Mucosa of rectum (tissue), 2 donors: ENCODE measurements at regions not wholly inside any gene's neighbourhood (a gene's known extent, or its start where the extent isn't known, plus 50 kb on each side); places are given as distances from the start of the nearest gene placed in this dataset.

Source experiments
- H3K27ac ChIP-seq, 2 donors: one replicate each; pipeline ENCODE4 v1.7.0; 2013; ENCODE audit warnings: inconsistent platforms in 2 of 2, low read depth in 2 of 2, low read length in 2 of 2
- H3K27me3 ChIP-seq, 2 donors: one replicate each; pipeline ENCODE4 v1.7.0; 2013; ENCODE audit warnings: low read length in 2 of 2; ENCODE audit not compliant: control insufficient read depth in 2 of 2, insufficient read depth in 2 of 2
- H3K36me3 ChIP-seq, 2 donors: one replicate each; pipeline ENCODE4 v1.7.0; 2013; ENCODE audit warnings: low read length in 2 of 2; ENCODE audit not compliant: control insufficient read depth in 2 of 2, insufficient read depth in 2 of 2
- H3K4me1 ChIP-seq, 2 donors: one replicate each; pipeline ENCODE4 v1.7.0; 2013; ENCODE audit warnings: low read length in 2 of 2, mild to moderate bottlenecking in 1 of 2; ENCODE audit not compliant: control insufficient read depth in 2 of 2, insufficient read depth in 2 of 2
- H3K4me3 ChIP-seq, 2 donors: one replicate each; pipeline ENCODE4 v1.7.0; 2013; ENCODE audit warnings: low read length in 2 of 2
- H3K9ac ChIP-seq, 2 donors: one replicate each; pipeline ENCODE4 v1.7.0; 2013; ENCODE audit warnings: low read length in 2 of 2, low read depth in 1 of 2, mild to moderate bottlenecking in 1 of 2
- H3K9me3 ChIP-seq, 2 donors: one replicate each; pipeline ENCODE4 v1.7.0; 2013; ENCODE audit warnings: low read length in 2 of 2; ENCODE audit not compliant: control insufficient read depth in 2 of 2
- donor health status: healthy.
- donor health status: Normal muscosa, but diverticular disease.

- Histone ChIP-seq H3K9me3 (no peaks in the 10 kb centered on the region), H3K4me1 (no peaks in the 10 kb centered on the region), H3K27ac (no peak overlapping the region), H3K27me3 (no peaks in the 10 kb centered on the region), H3K9ac (no peak overlapping the region), H3K36me3 (no peaks in the 10 kb centered on the region), H3K4me3 (no peak overlapping the region)
These were observed 103.8 kb downstream of the GTPBP8 start for GRCh38 chr3:113094337-113095221.

- Histone ChIP-seq H3K4me3 (no peak overlapping the region), H3K9ac (no peak overlapping the region), H3K27me3 (no peaks in the 10 kb centered on the region), H3K9me3 (no peaks in the 10 kb centered on the region), H3K27ac (no peak overlapping the region), H3K4me1 (no peaks in the 10 kb centered on the region), H3K36me3 (no peaks in the 10 kb centered on the region)
These were observed 105.6 kb downstream of the GTPBP8 start for GRCh38 chr3:113096188-113096892.

- H3K9me3 ChIP-seq = no peaks in the 10 kb centered on the region
- H3K36me3 ChIP-seq = no peaks in the 10 kb centered on the region
- H3K27ac ChIP-seq = no peak overlapping the region
- H3K9ac ChIP-seq = no peak overlapping the region
- no peaks in the 10 kb centered on the region for H3K4me1 ChIP-seq
- H3K4me3 ChIP-seq = no peak overlapping the region
- H3K27me3 ChIP-seq = no peaks in the 10 kb centered on the region
These were observed 107.2 kb downstream of the GTPBP8 start for GRCh38 chr3:113097960-113098447.

GRCh38 chr3:113100063-113100462, 109.3 kb downstream of the GTPBP8 start:
- H3K27ac ChIP-seq = no peak overlapping the region
- H3K9me3 ChIP-seq = no peaks in the 10 kb centered on the region
- H3K4me1 ChIP-seq = peaks cover 0 to 4% of the 10 kb centered on the region in 2 donors
- no peaks in the 10 kb centered on the region for H3K27me3 ChIP-seq
- no peak overlapping the region for H3K9ac ChIP-seq
- no peak overlapping the region for H3K4me3 ChIP-seq
- H3K36me3 ChIP-seq = no peaks in the 10 kb centered on the region

- H3K4me1 ChIP-seq = peaks cover 0 to 4% of the 10 kb centered on the region in 2 donors
- no peaks in the 10 kb centered on the region for H3K9me3 ChIP-seq
- H3K27ac ChIP-seq = no peak overlapping the region
- H3K4me3 ChIP-seq = no peak overlapping the region
- no peaks in the 10 kb centered on the region for H3K27me3 ChIP-seq
- H3K9ac ChIP-seq = no peak overlapping the region
- no peaks in the 10 kb centered on the region for H3K36me3 ChIP-seq
These were observed 107.8 kb upstream of the BOC start for GRCh38 chr3:113103588-113103987.

GRCh38 chr3:113104357-113105092, 106.8 kb upstream of the BOC start:
- Histone ChIP-seq H3K9ac (no peak overlapping the region), H3K9me3 (no peaks in the 10 kb centered on the region), H3K4me1 (peaks cover 0 to 4% of the 10 kb centered on the region in 2 donors), H3K27me3 (no peaks in the 10 kb centered on the region), H3K36me3 (no peaks in the 10 kb centered on the region), H3K4me3 (no peak overlapping the region), H3K27ac (no peak overlapping the region)

GRCh38 chr3:113105093-113105449, 106.3 kb upstream of the BOC start:
- no peaks in the 10 kb centered on the region for H3K36me3 ChIP-seq
- H3K9ac ChIP-seq = no peak overlapping the region
- H3K27ac ChIP-seq = no peak overlapping the region

GRCh38 chr3:113105966-113106660, 105.2 kb upstream of the BOC start:
- Histone ChIP-seq H3K4me3 (no peak overlapping the region), H3K36me3 (no peaks in the 10 kb centered on the region), H3K9ac (no peak overlapping the region), H3K9me3 (no peaks in the 10 kb centered on the region), H3K27ac (no peak overlapping the region), H3K27me3 (no peaks in the 10 kb centered on the region), H3K4me1 (peaks cover 0 to 4% of the 10 kb centered on the region in 2 donors)

More at GRCh38 chr3:113105093-113105449, 106.3 kb upstream of the BOC start:
- Histone ChIP-seq H3K9me3 (no peaks in the 10 kb centered on the region), H3K4me1 (peaks cover 0 to 4% of the 10 kb centered on the region in 2 donors), H3K4me3 (no peak overlapping the region), H3K27me3 (no peaks in the 10 kb centered on the region)

GRCh38 chr3:113110267-113110666, 101.1 kb upstream of the BOC start:
- Histone ChIP-seq H3K4me1 (no peaks in the 10 kb centered on the region), H3K36me3 (no peaks in the 10 kb centered on the region), H3K9ac (no peak overlapping the region), H3K9me3 (no peaks in the 10 kb centered on the region), H3K27me3 (no peaks in the 10 kb centered on the region), H3K4me3 (no peak overlapping the region), H3K27ac (no peak overlapping the region)
